BLaER1 (cell line): ENCODE measurements at regions not wholly inside any gene's neighbourhood (a gene's known extent, or its start where the extent isn't known, plus 50 kb on each side); places are given as distances from the start of the nearest gene placed in this dataset.

ENCODE experiments used
- H3K27ac ChIP-seq: shearing (Covaris generic); formaldehyde crosslinking; 2 replicates; pipeline ENCODE4 v1.8.1; 2022
- H3K27me3 ChIP-seq: shearing (Covaris generic); formaldehyde crosslinking; 2 replicates; pipeline ENCODE4 v1.8.1; 2022
- H3K36me3 ChIP-seq: shearing (Covaris generic); formaldehyde crosslinking; 2 replicates; pipeline ENCODE4 v1.8.1; 2022
- H3K4me1 ChIP-seq: shearing (Covaris generic); formaldehyde crosslinking; 2 replicates; pipeline ENCODE4 v1.8.1; 2022
- H3K4me2 ChIP-seq: shearing (Covaris generic); formaldehyde crosslinking; 2 replicates; pipeline ENCODE4 v1.8.1; 2022
- H3K4me3 ChIP-seq: shearing (Covaris generic); formaldehyde crosslinking; 2 replicates; pipeline ENCODE4 v1.8.1; 2022
- H3K9ac ChIP-seq: shearing (Covaris generic); formaldehyde crosslinking; 2 replicates; pipeline ENCODE4 v1.8.1; 2022
- H3K9me3 ChIP-seq: shearing (Covaris generic); formaldehyde crosslinking; 2 replicates; pipeline ENCODE4 v1.8.1; 2022
- H4K20me1 ChIP-seq: shearing (Covaris generic); formaldehyde crosslinking; 2 replicates; pipeline ENCODE4 v1.8.1; 2022
- Cebpa-rat ChIP-seq: shearing (Covaris generic); IDR thresholded peaks from 2 replicates; pipeline ENCODE4 v1.8.1; 2022

GRCh38 chr5:148708854-148709253 is 54.5 kb upstream of the HTR4 start:
- H3K9ac ChIP-seq: no peak overlapping the region
- H3K4me2 ChIP-seq: no peak overlapping the region
- H3K9me3 ChIP-seq: no peaks in the 10 kb centered on the region
- no peak overlapping the region for H3K4me3 ChIP-seq
- H3K27ac ChIP-seq: no peak overlapping the region
- no peaks in the 10 kb centered on the region for H3K27me3 ChIP-seq
- no peak for TF ChIP-seq Cebpa-rat
- no peaks in the 10 kb centered on the region for H3K36me3 ChIP-seq
- no peaks in the 10 kb centered on the region for H4K20me1 ChIP-seq
- no peaks in the 10 kb centered on the region for H3K4me1 ChIP-seq

DNA sequence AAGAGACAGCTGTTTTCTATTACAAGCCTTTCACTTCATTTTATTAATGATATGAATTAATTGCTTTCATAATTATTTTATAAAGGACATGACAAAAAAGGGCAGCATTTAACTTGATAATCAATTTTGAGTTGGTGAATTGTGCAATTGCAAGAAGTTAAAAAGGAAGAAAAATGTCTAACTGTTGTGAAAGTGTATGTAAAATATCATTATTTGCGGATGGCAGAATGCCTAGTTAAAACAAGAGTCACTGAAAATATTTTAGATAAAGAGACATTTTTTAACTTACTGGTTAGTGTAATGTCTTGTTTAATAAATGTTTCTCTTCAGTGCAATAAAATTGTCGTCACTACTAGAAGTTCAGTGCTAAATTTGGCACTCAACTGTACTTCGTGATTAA is 57.6 kb upstream of the HTR4 start:
- Histone ChIP-seq H3K4me2 (no peak overlapping the region), H3K36me3 (no peaks in the 10 kb centered on the region), H3K27me3 (no peaks in the 10 kb centered on the region), H3K27ac (no peak overlapping the region), H3K9me3 (no peaks in the 10 kb centered on the region), H3K9ac (no peak overlapping the region), H4K20me1 (no peaks in the 10 kb centered on the region), H3K4me3 (no peak overlapping the region), H3K4me1 (no peaks in the 10 kb centered on the region)
- no peak for TF ChIP-seq Cebpa-rat

DNA sequence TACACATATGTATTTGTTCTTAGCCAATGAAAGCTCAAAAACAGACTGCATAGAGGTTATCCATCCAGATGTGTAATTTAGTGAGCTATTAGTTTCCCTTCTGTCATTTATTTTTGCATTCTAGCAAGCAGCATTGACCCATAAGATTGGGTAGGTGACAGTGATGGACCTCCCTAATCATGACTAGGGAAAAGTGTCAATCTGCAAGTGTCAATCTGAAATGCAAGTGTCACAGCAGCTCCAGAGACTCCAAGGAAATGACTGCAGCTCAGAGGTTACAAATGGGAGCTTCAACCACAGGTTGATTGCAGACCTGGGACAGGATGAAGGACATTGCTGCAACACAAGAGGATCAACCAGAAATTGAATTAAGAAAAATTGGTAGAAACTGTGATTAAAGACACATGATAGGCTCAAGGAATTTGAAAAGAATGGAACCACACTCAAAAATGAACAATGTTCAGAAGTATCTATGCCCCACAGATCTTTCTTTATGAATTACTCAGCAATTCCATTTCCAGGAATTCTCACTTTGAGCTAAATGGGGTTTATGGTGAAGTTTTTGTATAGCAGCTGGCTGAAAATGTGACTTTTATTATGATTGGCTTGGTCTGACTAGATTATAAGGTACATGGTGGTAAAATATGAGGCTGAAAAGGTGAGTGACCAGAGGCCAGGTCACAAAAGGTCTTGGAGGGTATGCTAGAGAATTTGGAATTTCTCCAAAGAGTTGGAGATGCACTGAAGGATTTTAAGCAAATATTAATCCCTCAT is 59.6 kb upstream of the HTR4 start:
- Histone ChIP-seq H3K9ac (no peak overlapping the region), H3K4me1 (no peaks in the 10 kb centered on the region), H3K9me3 (no peaks in the 10 kb centered on the region), H3K4me3 (no peak overlapping the region), H3K36me3 (no peaks in the 10 kb centered on the region), H3K4me2 (no peak overlapping the region), H3K27me3 (no peaks in the 10 kb centered on the region), H4K20me1 (no peaks in the 10 kb centered on the region), H3K27ac (no peak overlapping the region)
- TF ChIP-seq Cebpa-rat: no peak

DNA sequence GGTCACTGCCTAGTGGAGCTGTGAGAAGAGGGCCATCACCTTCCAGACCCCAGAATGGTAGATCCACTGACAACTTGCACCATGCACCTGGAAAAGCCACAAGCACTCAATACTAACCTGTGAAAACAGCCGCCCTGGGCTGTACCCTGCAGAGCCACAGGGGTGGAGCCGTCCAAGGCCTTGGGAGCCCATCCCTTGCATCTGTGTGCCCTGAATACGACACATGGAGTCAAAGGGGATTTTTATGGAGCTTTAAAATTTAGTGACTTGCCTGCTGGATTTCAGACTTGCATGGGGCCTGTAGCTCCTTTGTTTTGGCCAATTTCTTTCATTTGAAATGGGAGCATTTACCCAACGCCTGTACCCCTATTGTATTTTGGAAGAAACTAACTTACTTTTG is 62.4 kb upstream of the HTR4 start:
- H3K36me3 ChIP-seq: no peaks in the 10 kb centered on the region
- no peaks in the 10 kb centered on the region for H3K4me1 ChIP-seq
- H3K4me2 ChIP-seq: no peak overlapping the region
- no peak for TF ChIP-seq Cebpa-rat
- H3K4me3 ChIP-seq: no peak overlapping the region
- no peaks in the 10 kb centered on the region for H3K27me3 ChIP-seq
- H3K9ac ChIP-seq: no peak overlapping the region
- no peaks in the 10 kb centered on the region for H4K20me1 ChIP-seq
- H3K9me3 ChIP-seq: no peaks in the 10 kb centered on the region
- H3K27ac ChIP-seq: no peak overlapping the region

DNA sequence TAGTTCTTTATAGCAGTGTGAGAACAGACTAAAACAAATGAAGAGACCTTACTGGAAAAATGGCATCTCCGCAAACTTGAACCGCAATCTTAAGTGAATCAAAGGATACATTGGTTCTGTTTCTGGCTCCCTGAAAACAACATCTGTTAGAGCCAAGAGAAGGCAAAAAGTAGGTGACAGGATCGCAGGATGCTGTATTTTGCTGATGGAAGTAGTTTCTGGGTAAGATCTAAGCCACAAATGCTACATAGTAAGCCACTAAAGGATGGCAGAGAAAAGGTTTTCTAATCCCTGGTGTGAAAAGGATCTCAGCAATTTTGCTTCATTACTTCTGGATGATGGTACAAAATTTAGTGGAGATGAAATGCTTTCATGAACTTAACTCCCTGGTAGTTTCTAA is 63.3 kb upstream of the HTR4 start:
- TF ChIP-seq Cebpa-rat: no peak
- Histone ChIP-seq H3K4me2 (no peak overlapping the region), H3K9ac (no peak overlapping the region), H3K4me3 (no peak overlapping the region), H3K27ac (no peak overlapping the region), H3K27me3 (no peaks in the 10 kb centered on the region), H3K36me3 (no peaks in the 10 kb centered on the region), H3K4me1 (no peaks in the 10 kb centered on the region), H3K9me3 (no peaks in the 10 kb centered on the region), H4K20me1 (no peaks in the 10 kb centered on the region)

DNA sequence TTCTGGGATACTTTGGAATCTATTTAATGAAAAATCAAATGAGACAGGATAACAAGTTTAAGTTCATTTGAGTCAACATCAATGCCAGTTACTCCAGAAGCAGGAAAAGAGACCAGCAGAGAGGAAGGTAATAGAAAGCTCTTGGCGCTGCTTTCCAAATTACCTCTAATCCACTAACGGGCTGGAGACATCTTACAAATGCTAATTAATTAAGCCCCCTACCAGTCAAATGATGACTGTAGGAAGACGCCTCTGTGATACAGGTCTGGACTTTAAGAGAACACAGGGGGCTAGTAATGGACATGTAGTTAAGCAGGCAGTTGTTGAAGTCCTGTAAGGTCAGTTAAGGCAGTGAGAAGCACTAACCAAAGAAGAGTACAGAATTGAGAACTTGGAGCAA is 65.3 kb upstream of the HTR4 start:
- H3K36me3 ChIP-seq: no peaks in the 10 kb centered on the region
- no peak overlapping the region for H3K4me2 ChIP-seq
- no peak overlapping the region for H3K9ac ChIP-seq
- no peaks in the 10 kb centered on the region for H3K4me1 ChIP-seq
- H3K9me3 ChIP-seq: no peaks in the 10 kb centered on the region
- no peaks in the 10 kb centered on the region for H4K20me1 ChIP-seq
- H3K4me3 ChIP-seq: no peak overlapping the region
- no peak overlapping the region for H3K27ac ChIP-seq
- no peak for TF ChIP-seq Cebpa-rat
- H3K27me3 ChIP-seq: no peaks in the 10 kb centered on the region

DNA sequence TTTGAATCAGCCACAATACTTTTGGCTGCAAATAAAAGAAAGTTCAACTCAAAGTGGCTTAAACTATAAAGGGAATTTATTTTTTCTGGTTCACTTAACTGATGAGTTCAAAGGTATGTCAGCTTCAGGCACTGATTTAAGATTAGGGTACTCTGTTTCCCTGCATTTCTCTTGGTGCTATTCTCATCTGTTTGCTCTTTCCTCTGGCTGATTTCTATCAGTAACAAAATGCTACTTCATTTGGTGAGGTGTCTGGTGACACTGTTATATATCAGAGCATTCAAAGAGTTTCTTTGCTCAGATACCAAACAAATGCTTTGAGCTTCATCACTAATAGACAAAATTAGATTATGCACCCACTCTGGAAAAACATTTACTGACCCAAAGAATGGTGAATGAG is 65.9 kb upstream of the HTR4 start:
- no peak overlapping the region for H3K9ac ChIP-seq
- H4K20me1 ChIP-seq: no peaks in the 10 kb centered on the region
- H3K4me3 ChIP-seq: no peak overlapping the region
- no peaks in the 10 kb centered on the region for H3K36me3 ChIP-seq
- H3K4me2 ChIP-seq: no peak overlapping the region
- H3K9me3 ChIP-seq: no peaks in the 10 kb centered on the region
- H3K4me1 ChIP-seq: no peaks in the 10 kb centered on the region
- no peak overlapping the region for H3K27ac ChIP-seq
- TF ChIP-seq Cebpa-rat: no peak
- no peaks in the 10 kb centered on the region for H3K27me3 ChIP-seq

GRCh38 chr5:148723143-148723542 is 68.8 kb upstream of the HTR4 start:
- H3K9ac ChIP-seq: no peak overlapping the region
- no peaks in the 10 kb centered on the region for H4K20me1 ChIP-seq
- no peak overlapping the region for H3K4me2 ChIP-seq
- no peaks in the 10 kb centered on the region for H3K9me3 ChIP-seq
- no peak overlapping the region for H3K27ac ChIP-seq
- H3K36me3 ChIP-seq: no peaks in the 10 kb centered on the region
- no peaks in the 10 kb centered on the region for H3K27me3 ChIP-seq
- TF ChIP-seq Cebpa-rat: no peak
- peaks cover 5% of the 10 kb centered on the region for H3K4me1 ChIP-seq
- H3K4me3 ChIP-seq: no peak overlapping the region

DNA sequence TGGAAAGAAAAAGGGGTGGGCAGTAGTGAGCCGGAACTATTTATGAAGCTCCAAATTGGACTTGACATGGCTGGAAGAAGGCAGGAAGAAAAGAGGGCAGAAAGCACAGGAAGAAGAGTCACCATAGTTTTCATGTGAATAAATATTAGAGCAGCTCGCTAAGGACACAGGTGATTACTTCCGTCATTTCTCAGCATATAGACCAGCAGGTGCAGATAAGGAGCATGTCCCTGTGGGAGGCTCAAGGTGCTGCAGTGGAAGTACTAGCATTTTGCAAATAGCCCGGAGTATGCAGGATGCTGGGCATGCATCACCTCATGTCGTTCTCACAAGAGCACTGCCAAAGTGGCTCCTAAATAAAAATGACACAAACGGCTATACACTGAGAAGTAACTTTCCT is 71.3 kb upstream of the HTR4 start:
- no peak overlapping the region for H3K9ac ChIP-seq
- no peaks in the 10 kb centered on the region for H3K36me3 ChIP-seq
- TF ChIP-seq Cebpa-rat: no peak
- no peak overlapping the region for H3K27ac ChIP-seq
- H3K4me1 ChIP-seq: peaks cover 17% of the 10 kb centered on the region
- no peaks in the 10 kb centered on the region for H4K20me1 ChIP-seq
- H3K4me2 ChIP-seq: no peak overlapping the region
- H3K27me3 ChIP-seq: no peaks in the 10 kb centered on the region
- H3K9me3 ChIP-seq: no peaks in the 10 kb centered on the region
- H3K4me3 ChIP-seq: no peak overlapping the region

- H3K27me3 ChIP-seq: no peaks in the 10 kb centered on the region
- H3K4me1 ChIP-seq: peaks cover 17% of the 10 kb centered on the region
- H3K36me3 ChIP-seq: no peaks in the 10 kb centered on the region
- H3K4me2 ChIP-seq: no peak overlapping the region
- no peak overlapping the region for H3K27ac ChIP-seq
- no peak for TF ChIP-seq Cebpa-rat
- H3K9ac ChIP-seq: no peak overlapping the region
- H3K4me3 ChIP-seq: no peak overlapping the region
- no peaks in the 10 kb centered on the region for H4K20me1 ChIP-seq
- H3K9me3 ChIP-seq: no peaks in the 10 kb centered on the region
Observed at GRCh38 chr5:148729182-148729581, 74.9 kb upstream of the HTR4 start.

- peaks cover 17% of the 10 kb centered on the region for H3K4me1 ChIP-seq
- H3K36me3 ChIP-seq: no peaks in the 10 kb centered on the region
- H3K4me3 ChIP-seq: no peak overlapping the region
- H3K27ac ChIP-seq: no peak overlapping the region
- no peak overlapping the region for H3K4me2 ChIP-seq
- no peak overlapping the region for H3K9ac ChIP-seq
- H3K9me3 ChIP-seq: no peaks in the 10 kb centered on the region
- TF ChIP-seq Cebpa-rat: no peak
- no peaks in the 10 kb centered on the region for H4K20me1 ChIP-seq
- no peaks in the 10 kb centered on the region for H3K27me3 ChIP-seq
Observed at GRCh38 chr5:148730270-148730669, 75.9 kb upstream of the HTR4 start.
